ENCODE measurements at regions not wholly inside any gene's neighbourhood (a gene's known extent, or its start where the extent isn't known, plus 50 kb on each side); places are given as distances from the start of the nearest gene placed in this dataset.

DNA sequence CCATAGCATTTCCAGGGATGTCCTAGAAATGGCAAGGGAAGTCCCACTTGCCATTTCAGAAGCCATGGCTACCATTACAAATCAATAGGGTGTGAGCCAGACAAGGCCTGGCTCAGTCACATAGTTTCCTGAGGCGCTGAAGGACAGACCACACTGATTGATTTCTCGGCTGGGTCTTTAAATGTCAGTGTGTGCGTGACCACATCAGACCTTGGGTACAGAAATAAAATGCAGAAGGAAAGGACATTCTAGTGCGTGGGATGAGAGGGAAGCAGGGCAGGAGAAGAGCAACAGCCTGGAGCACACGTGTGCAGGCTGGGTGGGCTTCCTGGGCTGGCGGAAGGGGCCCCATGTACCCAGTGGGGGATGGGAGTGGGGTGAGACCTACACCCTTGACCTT is 58.7 kb upstream of the LYRM9 start:
- intact Hi-C loops (cut with micrococcal nuclease): no loop called here
- BruUV-seq (replicated peaks): no TSS peak
- CTCF ChIA-PET: no interaction called here

More for the DNA sequence above, 58.7 kb upstream of the LYRM9 start:
- ATAC-seq (no peak), DNase-seq (ENCODE audit: low read depth, low spot score) (no peak)
- H3K9me3 ChIP-seq (ENCODE audit: control insufficient read depth in 1 of 2, insufficient read depth in 1 of 2, low read depth in 1 of 2, low read length in 2 of 2): no peaks in the 10 kb centered on the region
- no peaks in the 10 kb centered on the region for H3K36me3 ChIP-seq (ENCODE audit: control insufficient read depth in 1 of 2, insufficient read depth in 2 of 2, low read length in 2 of 2)
- H3K4me3 ChIP-seq (replicated peaks in 1 of 2; ENCODE audit: low read depth in 1 of 2, low read length in 2 of 2): no peak overlapping the region
- H3K9ac ChIP-seq (ENCODE audit: low read length): no peak overlapping the region
- no peak overlapping the region for H2AFZ ChIP-seq (ENCODE audit: low read depth, low read length, poor library complexity, severe bottlenecking)
- POLR2A ChIA-PET: no interaction called here
- no peaks in the 10 kb centered on the region for H3K9me2 ChIP-seq (ENCODE audit: insufficient read depth)
- no peak overlapping the region for H3K4me2 ChIP-seq (ENCODE audit: low read length)
- H4K20me1 ChIP-seq (ENCODE audit: insufficient read depth): no peaks in the 10 kb centered on the region
- peaks cover 18% of the 10 kb centered on the region; the same call in 1 of the 2 replicates for H3K27me3 ChIP-seq (ENCODE audit: insufficient read depth, low read length)
- H3K4me1 ChIP-seq (ENCODE audit: control insufficient read depth in 1 of 2, insufficient read depth in 2 of 2, low read length in 2 of 2): peaks cover 1 to 5% of the 10 kb centered on the region in 2 experiments; a peak in 3 of 4 replicates
- no peaks in the 10 kb centered on the region for H3K79me2 ChIP-seq (ENCODE audit: insufficient read depth, low read length)
- no peak for TF ChIP-seq SP1 (IDR thresholded peaks at IDR 0.05; ENCODE audit: low read depth)
- TF ChIP-seq, protein P1, sequence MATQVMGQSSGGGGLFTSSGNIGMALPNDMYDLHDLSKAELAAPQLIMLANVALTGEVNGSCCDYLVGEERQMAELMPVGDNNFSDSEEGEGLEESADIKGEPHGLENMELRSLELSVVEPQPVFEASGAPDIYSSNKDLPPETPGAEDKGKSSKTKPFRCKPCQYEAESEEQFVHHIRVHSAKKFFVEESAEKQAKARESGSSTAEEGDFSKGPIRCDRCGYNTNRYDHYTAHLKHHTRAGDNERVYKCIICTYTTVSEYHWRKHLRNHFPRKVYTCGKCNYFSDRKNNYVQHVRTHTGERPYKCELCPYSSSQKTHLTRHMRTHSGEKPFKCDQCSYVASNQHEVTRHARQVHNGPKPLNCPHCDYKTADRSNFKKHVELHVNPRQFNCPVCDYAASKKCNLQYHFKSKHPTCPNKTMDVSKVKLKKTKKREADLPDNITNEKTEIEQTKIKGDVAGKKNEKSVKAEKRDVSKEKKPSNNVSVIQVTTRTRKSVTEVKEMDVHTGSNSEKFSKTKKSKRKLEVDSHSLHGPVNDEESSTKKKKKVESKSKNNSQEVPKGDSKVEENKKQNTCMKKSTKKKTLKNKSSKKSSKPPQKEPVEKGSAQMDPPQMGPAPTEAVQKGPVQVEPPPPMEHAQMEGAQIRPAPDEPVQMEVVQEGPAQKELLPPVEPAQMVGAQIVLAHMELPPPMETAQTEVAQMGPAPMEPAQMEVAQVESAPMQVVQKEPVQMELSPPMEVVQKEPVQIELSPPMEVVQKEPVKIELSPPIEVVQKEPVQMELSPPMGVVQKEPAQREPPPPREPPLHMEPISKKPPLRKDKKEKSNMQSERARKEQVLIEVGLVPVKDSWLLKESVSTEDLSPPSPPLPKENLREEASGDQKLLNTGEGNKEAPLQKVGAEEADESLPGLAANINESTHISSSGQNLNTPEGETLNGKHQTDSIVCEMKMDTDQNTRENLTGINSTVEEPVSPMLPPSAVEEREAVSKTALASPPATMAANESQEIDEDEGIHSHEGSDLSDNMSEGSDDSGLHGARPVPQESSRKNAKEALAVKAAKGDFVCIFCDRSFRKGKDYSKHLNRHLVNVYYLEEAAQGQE (IDR thresholded peaks at IDR 0.05; ENCODE audit: low read depth): no peak
- no peak for TF ChIP-seq TCF7L2 (IDR thresholded peaks at IDR 0.05; ENCODE audit: borderline replicate concordance, extremely low read depth, insufficient read depth, insufficient read length)
- TF ChIP-seq RAD21 (IDR thresholded peaks at IDR 0.05; ENCODE audit: low read depth): no peak
- no peak for TF ChIP-seq POLR2A (IDR thresholded peaks at IDR 0.05; ENCODE audit: borderline replicate concordance, extremely low read depth, insufficient read depth, insufficient read length)
- no peak for TF ChIP-seq EZH2 (IDR thresholded peaks at IDR 0.05)
- TF ChIP-seq, protein P2, sequence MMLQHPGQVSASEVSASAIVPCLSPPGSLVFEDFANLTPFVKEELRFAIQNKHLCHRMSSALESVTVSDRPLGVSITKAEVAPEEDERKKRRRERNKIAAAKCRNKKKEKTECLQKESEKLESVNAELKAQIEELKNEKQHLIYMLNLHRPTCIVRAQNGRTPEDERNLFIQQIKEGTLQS (IDR thresholded peaks at IDR 0.05): no peak
- TF ChIP-seq ZNF274 (IDR thresholded peaks at IDR 0.05; ENCODE audit: low read depth, low read length): no peak
- no peak for TF ChIP-seq ELF1 (IDR thresholded peaks at IDR 0.05; ENCODE audit: borderline replicate concordance, low read depth)
- TF ChIP-seq POLR2AphosphoS5 (IDR thresholded peaks at IDR 0.05; ENCODE audit: low read depth, low read length): no peak
- TF ChIP-seq ZFX (IDR thresholded peaks at IDR 0.05): no peak
- no peak for TF ChIP-seq YY1 (IDR thresholded peaks at IDR 0.05; ENCODE audit: extremely low read depth, insufficient replicate concordance, low read depth, low read length)
- no peak for TF ChIP-seq FOSL1 (IDR thresholded peaks at IDR 0.05; ENCODE audit: low read depth)
- no peak for TF ChIP-seq JUND (IDR thresholded peaks at IDR 0.05)
- TF ChIP-seq SRF (IDR thresholded peaks at IDR 0.05; ENCODE audit: low read depth): no peak
- TF ChIP-seq CBX3 (IDR thresholded peaks at IDR 0.05; ENCODE audit: low read depth): no peak
- no peak for TF ChIP-seq CTCF (IDR thresholded peaks at IDR 0.05 in 2 of 3, conservative IDR thresholded peaks at IDR 0.05 in 1 of 3; ENCODE audit: borderline replicate concordance in 1 of 3, insufficient read depth in 1 of 3, low read depth in 2 of 3, low read length in 2 of 3)
- RAD21 ChIA-PET (ENCODE audit: low non-redundant PET in 1 of 2, low total read pairs in 2 of 2, uncharacterized antibody in 2 of 2, unreplicated experiment in 2 of 2): no interaction called here
- H3K27ac ChIP-seq (ENCODE audit: low read depth, low read length): no peak overlapping the region
